Activated CD4-positive, CD25-positive, alpha-beta regulatory T cell treated with anti-CD3 and anti-CD28 coated beads, Interleukin-2, amount 50 U/mL, for 16 hours (primary cell): ENCODE measurements at regions not wholly inside any gene's neighbourhood (a gene's known extent, or its start where the extent isn't known, plus 50 kb on each side); places are given as distances from the start of the nearest gene placed in this dataset.

Source experiments
- DNase-seq: peaks from one replicate; pipeline ENCODE4 v3.0.0-alpha.2; 2020; ENCODE audit warnings: low read depth, low spot score

DNA sequence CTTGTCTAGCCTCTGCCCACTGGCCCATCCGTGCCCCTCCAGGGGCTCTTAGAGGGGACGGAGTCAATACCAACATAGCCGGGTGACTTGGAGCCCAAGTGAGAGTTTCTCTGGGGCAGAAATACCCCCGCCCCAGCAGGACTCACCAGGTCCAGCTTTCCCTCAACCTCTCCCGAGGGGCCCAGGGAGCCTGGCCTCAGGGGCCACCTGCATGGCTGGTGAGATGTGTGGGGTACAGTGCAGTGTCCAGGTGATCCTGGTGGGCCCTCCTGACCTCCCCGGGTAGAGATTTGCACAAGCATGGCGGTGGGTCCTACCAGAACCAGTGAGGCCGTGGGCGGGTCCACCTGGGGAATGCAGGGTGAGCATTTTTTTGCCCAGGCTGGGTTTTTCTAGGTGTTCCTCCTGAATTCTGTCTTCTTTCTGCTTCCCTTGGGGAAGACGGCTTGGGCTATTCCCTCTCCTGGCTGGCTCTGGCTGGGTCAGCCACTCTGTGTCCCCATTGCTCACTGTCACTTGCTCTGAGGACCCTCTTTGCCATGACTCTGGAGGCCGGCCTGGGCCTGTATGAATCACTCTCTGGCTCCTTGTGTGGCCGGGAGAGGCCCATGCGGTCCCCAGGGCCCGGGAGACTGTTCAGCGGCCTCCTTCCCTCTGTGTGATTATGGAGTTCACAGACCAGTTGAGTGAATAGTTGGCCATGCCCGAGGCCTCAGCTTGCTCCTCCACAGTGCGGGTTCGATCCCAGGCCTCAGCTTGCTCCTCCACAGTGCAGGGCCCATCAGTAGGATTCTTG, 71.0 kb upstream of the NKX1-1 start:
- no peak for DNase-seq

GRCh38 chr4:1476140-1476513, 69.9 kb upstream of the NKX1-1 start:
- DNase-seq = no peak

DNA sequence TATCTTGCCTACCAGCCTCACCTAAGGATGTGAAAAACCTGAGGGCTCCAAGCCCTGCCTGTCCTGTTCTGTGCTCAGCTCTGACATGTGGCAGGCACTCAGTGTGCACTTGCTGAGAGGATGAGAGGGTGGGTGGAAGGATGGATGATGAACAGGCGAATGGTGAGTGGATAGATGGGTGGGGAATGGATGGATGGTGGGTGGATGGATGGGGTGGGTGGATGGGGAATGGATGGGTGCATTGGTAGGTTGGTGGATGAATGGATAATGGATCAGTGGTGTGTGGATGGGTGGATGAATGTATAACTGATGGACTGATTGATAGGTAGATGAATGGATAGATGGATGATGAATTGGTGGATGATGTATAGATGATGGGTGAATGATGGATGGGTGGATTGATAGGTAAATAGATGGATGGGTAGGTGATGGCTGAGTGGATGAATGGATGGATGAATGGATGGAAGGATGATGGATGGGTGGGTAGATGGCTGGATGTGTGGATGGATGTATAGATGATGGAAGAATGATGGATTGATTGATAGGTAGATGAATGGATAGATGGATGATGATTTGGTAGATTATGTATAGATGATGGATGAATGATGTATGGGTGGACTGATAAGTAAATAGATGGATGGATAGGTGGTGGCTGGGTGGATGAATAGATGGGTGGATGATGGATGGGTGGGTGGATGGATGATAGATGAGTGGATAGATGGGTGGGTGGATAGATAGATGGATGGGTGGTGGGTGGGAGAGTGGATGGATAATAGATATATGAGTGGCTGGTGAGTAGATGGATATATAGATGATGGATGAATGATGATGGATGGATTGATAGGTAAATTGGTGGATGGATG, 69.3 kb upstream of the NKX1-1 start:
- no peak for DNase-seq

DNA sequence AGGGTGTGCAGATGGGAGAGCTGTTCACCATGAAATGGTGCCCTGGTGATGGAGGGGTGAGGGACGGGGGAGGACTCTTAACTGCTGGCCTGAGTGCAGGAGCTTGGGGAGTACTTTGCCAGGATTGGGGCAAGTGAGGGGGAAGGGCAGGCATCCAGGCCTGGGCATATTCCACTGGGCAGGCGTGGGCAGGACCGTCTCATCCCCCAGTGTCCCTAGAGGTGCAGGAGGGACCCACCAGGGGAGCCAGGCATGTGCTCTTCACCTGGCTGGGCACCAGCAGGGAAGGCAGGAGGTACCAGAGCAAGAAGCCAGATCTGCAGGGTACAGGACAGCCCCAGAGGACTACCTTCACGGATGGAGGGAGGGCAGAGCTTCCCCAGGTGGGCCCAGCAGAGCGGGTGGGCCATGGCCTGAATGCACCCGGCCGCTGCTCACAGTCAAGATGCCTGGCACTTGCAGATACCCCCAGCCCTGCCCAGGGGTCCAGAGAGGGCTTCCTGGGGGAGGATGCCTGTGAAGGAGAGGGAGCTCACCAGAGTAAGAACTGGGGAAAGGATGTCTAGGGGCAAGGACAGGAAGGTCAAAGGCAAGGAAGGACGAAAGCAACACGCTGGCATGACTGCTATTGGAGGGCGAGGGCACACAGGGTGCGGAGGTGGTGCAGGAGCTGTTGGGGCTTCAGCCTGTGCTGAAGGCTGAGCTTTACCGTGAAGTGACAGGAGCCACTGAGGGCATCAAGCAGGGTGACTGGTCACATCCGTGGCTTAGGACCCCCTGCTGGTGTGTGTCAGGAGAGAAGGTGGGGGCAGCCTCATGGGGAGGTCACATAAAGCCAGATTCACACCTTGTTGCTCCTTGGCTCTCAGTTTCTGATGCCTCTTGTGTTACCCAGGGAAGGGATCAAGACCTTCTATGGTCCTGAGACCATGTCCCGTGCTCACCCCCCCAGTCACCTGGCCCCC, 68.2 kb upstream of the NKX1-1 start:
- no peak for DNase-seq

DNA sequence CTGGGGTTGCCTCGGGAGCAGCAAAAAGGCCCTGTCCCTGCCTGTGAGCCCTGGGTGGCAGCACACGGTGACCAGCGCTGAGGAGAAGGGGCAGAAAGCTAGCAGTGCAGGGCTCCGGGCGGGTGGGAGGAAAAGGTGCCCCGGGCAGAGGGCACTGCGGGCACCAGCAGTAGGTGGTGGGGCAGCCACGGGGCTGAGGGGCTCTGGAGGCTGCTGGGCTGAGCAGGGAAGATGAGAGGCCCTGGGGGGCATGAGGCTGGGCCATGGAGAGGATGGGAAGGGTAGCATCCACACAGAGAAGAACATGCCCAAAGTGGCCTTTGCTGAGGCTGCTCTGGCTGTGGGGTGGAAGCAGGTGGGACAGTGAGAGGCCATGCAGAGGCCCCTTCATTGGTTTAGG, 67.5 kb upstream of the NKX1-1 start:
- DNase-seq = no peak

DNA sequence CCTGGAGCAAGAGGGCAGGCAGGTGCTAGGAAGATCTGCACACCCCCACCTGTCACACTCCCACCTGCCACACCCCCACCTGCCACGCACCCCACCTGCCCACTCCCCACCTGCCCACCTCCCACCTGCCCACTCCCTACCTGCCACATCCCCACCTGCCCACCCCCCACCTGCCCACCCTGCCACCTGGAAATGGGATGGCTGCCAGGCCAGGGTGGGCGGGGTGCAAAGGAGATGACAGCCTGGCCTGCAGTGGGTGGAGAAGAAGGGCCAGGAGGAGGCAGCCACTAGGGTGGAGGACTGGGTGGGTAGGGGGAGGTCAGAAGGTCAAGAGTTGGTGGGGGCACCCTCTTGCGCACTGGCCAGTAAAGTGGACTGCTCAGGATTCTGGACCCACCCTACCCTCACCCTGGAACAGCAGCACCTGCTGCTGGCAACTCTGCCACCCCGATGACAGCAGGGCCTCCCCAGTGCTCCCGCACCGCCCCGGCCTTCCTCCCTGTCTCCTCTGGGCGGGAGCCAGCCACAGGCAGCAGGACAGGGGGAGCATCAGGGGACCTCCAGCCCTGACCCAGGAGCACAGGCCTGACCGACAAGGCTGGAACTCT, 66.8 kb upstream of the NKX1-1 start:
- no peak for DNase-seq

- no peak for DNase-seq
Observed at GRCh38 chr4:1472148-1472797, 66.0 kb upstream of the NKX1-1 start.

- no peak for DNase-seq
Observed at GRCh38 chr4:1471443-1472147, 65.4 kb upstream of the NKX1-1 start.

- no peak for DNase-seq
Observed at GRCh38 chr4:1470816-1471442, 64.7 kb upstream of the NKX1-1 start.

DNA sequence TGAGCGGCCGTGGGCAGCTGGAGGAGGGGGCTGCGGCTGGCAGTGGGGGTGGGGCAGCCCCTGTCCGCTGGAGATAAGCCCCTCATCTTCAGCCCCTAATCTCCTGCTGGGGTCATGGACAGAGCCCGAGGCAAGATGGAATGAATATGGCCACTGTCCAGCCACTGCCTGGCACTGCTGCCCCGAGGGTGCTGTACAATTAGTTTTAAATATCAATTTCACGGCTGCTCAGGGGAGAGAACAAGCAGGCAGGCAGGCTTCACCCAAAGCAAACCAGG, 64.1 kb upstream of the NKX1-1 start:
- DNase-seq = no peak

DNA sequence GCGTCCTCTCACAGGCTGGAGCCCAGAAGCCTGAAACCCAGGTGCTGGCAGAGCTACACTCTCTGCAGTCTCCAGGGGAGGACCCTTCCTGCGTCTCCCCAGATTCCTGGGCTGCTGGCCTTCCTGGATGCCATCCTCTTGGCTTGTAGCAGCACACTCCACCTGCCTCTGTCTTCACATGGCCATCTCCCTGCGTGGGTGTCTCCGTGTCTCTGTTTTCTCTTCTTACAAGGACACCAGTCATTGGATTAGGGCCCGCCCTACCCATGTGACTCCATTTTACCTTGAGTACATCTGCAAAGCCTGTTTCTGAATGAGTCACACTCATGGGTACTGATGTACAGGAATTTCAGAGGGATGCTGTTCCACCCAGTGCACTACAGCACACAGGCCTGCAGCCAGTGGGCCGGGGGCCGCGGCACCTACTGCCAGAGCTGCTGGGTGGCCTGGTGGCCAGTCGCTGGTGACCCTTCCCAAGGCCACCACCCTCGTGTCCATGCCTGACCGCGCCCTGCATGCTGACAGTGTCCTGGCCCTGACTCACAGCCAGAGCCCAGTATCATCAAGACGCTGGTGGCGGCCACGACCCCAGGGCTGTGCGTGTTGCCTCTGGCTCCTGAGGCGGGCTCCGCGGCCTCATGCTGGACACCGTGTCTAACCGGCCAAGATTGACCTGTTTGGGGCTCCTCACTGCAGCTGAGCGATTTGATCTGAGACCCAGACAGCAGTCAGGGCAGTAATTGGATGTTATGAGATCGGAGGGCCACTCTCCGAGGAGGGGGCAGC, 63.6 kb upstream of the NKX1-1 start:
- no peak for DNase-seq

DNA sequence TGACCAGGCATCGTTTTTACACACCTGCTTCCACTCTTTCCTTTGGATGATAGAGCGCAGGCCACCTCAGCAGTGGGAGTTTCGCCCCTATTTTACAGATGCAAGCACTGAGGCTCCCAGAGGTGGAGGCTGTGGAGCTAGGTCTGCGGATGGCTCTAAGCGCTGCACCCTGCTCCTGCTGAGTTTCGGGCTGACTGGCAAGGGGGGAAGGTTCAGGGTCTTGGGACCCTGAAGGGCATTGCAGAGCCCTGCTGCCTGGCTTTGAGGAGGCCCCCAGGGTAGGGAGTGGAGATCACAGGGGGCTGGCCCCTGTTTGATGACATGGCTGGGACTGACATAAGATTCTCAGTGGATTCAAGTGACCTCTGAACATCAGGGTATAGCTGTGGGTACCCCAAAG, 62.8 kb upstream of the NKX1-1 start:
- no peak for DNase-seq

- DNase-seq = no peak
Observed at GRCh38 chr4:1467581-1468458, 61.6 kb upstream of the NKX1-1 start.

DNA sequence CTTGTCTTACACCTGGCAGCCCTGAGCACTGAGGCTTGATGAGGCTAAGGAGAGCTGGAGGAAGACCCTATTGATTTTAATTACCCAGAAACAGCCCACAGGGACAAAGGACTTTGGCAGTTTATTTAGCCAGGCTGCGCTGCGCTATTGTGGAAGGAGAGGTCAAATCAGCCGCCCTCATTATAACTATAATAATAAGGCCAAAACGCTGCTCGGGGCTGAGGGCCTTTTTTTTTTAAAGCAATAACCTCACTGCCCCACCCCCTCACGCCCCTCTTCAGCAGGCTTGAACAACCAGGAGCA, 60.6 kb upstream of the NKX1-1 start:
- no peak for DNase-seq

DNA sequence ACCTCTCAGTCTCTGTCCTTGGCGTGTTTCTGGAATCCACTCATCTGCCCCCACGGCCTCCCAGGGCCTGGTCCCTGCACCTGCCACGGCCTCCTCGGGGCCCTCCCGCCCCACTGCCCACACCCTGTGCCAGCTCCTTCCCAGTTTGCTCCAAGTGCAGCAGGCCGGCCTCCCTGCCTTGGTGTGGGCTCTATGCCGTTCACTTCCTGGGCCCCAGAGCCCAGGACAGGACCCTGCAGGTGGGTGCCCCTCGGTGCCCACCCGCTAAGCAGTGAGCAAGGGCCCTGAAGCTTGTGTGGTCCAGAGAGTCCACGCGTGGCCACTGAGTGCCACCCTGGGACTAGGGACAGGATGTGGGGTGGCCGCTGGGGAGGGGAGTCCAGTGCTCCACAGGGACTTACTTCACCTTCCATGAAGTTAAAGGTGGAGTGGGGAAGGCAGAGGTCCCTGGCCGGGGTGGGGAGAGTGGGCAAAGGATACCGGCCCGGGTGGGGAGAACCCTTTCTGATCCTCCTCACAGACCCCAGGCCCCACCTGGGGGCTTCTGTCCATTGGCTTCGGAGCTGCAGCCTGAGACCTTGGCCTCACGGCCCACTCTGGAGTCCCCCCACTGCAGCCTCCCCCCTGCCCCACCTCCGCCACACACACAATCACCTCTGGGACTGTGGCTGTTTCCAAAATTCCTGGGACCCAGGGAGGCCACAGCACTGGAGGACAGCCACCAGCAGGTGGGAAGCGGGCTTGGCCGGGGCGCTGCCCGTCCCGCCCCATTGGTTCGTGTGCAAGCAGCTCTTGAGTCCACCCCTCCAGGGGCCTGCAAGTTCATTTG, 60.0 kb upstream of the NKX1-1 start:
- DNase-seq = no peak

- no peak for DNase-seq
Observed at GRCh38 chr4:1465173-1466033, 59.2 kb upstream of the NKX1-1 start.
